ENCODE measurements at regions not wholly inside any gene's neighbourhood (a gene's known extent, or its start where the extent isn't known, plus 50 kb on each side); places are given as distances from the start of the nearest gene placed in this dataset.

DNA sequence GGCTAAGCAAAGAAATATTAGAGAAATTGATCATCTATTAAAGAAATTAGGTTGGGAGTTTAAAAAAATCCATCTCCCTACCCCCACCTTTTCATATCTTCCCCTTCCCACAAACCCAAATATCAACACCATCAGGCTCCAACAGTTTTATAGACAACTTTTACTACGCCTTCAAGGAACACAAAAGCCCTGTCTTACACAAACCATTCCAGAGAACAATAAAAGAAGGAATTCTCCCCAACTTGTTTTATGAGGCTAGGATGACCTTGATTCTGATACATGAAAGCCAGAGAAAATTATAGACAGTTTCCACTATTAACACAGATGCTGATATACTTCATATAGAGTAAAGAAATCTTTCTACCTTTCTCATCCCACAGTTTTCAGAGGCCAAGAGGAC lies 211.6 kb downstream of the OSR1 start:
- Histone ChIP-seq H3K27me3 (ENCODE audit: control insufficient read depth in 4 of 4, insufficient read depth in 4 of 4, low read length in 3 of 4) (no peaks in the 10 kb centered on the region), H3K36me3 (ENCODE audit: control insufficient read depth in 4 of 4, insufficient read depth in 3 of 4, low read depth in 1 of 4, low read length in 3 of 4) (no peaks in the 10 kb centered on the region), H3K4me1 (ENCODE audit: control insufficient read depth in 4 of 4, insufficient read depth in 4 of 4, low read length in 3 of 4) (no peaks in the 10 kb centered on the region), H3K4me3 (ENCODE audit: low read depth in 1 of 3, low read length in 3 of 3) (no peak overlapping the region), H3K9ac (ENCODE audit: low read depth in 1 of 2, low read length in 2 of 2) (no peak overlapping the region), H3K9me3 (ENCODE audit: control insufficient read depth in 4 of 4, low read length in 3 of 4) (peaks cover 3 to 6% (median 4%) of the 10 kb centered on the region in 4 donors), H3K27ac (ENCODE audit: low read depth in 1 of 2, low read length in 2 of 2) (no peak overlapping the region)
- DNase-seq (ENCODE audit: low spot score): no peak
- WGBS: 92% methylated on average over 1 of the region's 1 CpG
- TF ChIP-seq NR2F2 (IDR thresholded peaks at IDR 0.05): no peak
- no peak for TF ChIP-seq GABPA (IDR thresholded peaks at IDR 0.05 in 1 of 2, conservative IDR thresholded peaks at IDR 0.05 in 1 of 2)
- TF ChIP-seq YY1 (IDR thresholded peaks at IDR 0.05): no peak
- TF ChIP-seq, protein P1, sequence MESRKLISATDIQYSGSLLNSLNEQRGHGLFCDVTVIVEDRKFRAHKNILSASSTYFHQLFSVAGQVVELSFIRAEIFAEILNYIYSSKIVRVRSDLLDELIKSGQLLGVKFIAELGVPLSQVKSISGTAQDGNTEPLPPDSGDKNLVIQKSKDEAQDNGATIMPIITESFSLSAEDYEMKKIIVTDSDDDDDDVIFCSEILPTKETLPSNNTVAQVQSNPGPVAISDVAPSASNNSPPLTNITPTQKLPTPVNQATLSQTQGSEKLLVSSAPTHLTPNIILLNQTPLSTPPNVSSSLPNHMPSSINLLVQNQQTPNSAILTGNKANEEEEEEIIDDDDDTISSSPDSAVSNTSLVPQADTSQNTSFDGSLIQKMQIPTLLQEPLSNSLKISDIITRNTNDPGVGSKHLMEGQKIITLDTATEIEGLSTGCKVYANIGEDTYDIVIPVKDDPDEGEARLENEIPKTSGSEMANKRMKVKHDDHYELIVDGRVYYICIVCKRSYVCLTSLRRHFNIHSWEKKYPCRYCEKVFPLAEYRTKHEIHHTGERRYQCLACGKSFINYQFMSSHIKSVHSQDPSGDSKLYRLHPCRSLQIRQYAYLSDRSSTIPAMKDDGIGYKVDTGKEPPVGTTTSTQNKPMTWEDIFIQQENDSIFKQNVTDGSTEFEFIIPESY (IDR thresholded peaks at IDR 0.05): no peak
- no peak for TF ChIP-seq RAD21 (IDR thresholded peaks at IDR 0.05)
- no peak for TF ChIP-seq HNF4G (IDR thresholded peaks at IDR 0.05)
- TF ChIP-seq RXRA (IDR thresholded peaks at IDR 0.05): no peak
- TF ChIP-seq, protein P2, sequence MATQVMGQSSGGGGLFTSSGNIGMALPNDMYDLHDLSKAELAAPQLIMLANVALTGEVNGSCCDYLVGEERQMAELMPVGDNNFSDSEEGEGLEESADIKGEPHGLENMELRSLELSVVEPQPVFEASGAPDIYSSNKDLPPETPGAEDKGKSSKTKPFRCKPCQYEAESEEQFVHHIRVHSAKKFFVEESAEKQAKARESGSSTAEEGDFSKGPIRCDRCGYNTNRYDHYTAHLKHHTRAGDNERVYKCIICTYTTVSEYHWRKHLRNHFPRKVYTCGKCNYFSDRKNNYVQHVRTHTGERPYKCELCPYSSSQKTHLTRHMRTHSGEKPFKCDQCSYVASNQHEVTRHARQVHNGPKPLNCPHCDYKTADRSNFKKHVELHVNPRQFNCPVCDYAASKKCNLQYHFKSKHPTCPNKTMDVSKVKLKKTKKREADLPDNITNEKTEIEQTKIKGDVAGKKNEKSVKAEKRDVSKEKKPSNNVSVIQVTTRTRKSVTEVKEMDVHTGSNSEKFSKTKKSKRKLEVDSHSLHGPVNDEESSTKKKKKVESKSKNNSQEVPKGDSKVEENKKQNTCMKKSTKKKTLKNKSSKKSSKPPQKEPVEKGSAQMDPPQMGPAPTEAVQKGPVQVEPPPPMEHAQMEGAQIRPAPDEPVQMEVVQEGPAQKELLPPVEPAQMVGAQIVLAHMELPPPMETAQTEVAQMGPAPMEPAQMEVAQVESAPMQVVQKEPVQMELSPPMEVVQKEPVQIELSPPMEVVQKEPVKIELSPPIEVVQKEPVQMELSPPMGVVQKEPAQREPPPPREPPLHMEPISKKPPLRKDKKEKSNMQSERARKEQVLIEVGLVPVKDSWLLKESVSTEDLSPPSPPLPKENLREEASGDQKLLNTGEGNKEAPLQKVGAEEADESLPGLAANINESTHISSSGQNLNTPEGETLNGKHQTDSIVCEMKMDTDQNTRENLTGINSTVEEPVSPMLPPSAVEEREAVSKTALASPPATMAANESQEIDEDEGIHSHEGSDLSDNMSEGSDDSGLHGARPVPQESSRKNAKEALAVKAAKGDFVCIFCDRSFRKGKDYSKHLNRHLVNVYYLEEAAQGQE (IDR thresholded peaks at IDR 0.05): no peak
- no peak for TF ChIP-seq SP1 (IDR thresholded peaks at IDR 0.05)
- TF ChIP-seq, protein P3, sequence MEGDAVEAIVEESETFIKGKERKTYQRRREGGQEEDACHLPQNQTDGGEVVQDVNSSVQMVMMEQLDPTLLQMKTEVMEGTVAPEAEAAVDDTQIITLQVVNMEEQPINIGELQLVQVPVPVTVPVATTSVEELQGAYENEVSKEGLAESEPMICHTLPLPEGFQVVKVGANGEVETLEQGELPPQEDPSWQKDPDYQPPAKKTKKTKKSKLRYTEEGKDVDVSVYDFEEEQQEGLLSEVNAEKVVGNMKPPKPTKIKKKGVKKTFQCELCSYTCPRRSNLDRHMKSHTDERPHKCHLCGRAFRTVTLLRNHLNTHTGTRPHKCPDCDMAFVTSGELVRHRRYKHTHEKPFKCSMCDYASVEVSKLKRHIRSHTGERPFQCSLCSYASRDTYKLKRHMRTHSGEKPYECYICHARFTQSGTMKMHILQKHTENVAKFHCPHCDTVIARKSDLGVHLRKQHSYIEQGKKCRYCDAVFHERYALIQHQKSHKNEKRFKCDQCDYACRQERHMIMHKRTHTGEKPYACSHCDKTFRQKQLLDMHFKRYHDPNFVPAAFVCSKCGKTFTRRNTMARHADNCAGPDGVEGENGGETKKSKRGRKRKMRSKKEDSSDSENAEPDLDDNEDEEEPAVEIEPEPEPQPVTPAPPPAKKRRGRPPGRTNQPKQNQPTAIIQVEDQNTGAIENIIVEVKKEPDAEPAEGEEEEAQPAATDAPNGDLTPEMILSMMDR (IDR thresholded peaks at IDR 0.05; ENCODE audit: low read depth, low read length, missing input control): no peak
- TF ChIP-seq, protein P4, sequence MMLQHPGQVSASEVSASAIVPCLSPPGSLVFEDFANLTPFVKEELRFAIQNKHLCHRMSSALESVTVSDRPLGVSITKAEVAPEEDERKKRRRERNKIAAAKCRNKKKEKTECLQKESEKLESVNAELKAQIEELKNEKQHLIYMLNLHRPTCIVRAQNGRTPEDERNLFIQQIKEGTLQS (IDR thresholded peaks at IDR 0.05): no peak
- TF ChIP-seq FOXA2 (IDR thresholded peaks at IDR 0.05): no peak
- TF ChIP-seq FOXA1 (IDR thresholded peaks at IDR 0.05): no peak
- TF ChIP-seq TAF1 (conservative IDR thresholded peaks at IDR 0.05): no peak
- no peak for TF ChIP-seq HNF4A (conservative IDR thresholded peaks at IDR 0.05)
- TF ChIP-seq, protein P5, sequence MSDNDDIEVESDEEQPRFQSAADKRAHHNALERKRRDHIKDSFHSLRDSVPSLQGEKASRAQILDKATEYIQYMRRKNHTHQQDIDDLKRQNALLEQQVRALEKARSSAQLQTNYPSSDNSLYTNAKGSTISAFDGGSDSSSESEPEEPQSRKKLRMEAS (IDR thresholded peaks at IDR 0.05): no peak
- TF ChIP-seq EGR1 (IDR thresholded peaks at IDR 0.05; ENCODE audit: low read depth in 2 of 2): no peak
- no peak for TF ChIP-seq JUND (IDR thresholded peaks at IDR 0.05)

Data from liver (tissue), 8 donors.